ENCODE measurements at regions not wholly inside any gene's neighbourhood (a gene's known extent, or its start where the extent isn't known, plus 50 kb on each side); places are given as distances from the start of the nearest gene placed in this dataset.

GRCh38 chr6:44569931-44570385, 182.5 kb downstream of the CDC5L start:
- H3K4me3 ChIP-seq (ENCODE audit: low read depth, low read length), result no peak overlapping the region
- H3K79me1 ChIP-seq (ENCODE audit: low read length), result no peaks in the 10 kb centered on the region
- no peak overlapping the region for H2BK120ac ChIP-seq (ENCODE audit: insufficient read depth, low read length, poor library complexity)
- H3K36me3 ChIP-seq (ENCODE audit: control insufficient read depth in 1 of 2, insufficient read depth in 2 of 2, low read length in 2 of 2), result no peaks in the 10 kb centered on the region
- H4K8ac ChIP-seq (ENCODE audit: low read depth, low read length), result no peak overlapping the region
- peak in 1 of 2 donors; percentile 3 for DNase-seq
- no peak overlapping the region for H3K18ac ChIP-seq (ENCODE audit: low read length)
- WGBS (ENCODE audit: extremely low coverage, insufficient coverage, insufficient read length), result no CpG with 5 or more reads among the region's 7 CpGs
- H4K12ac ChIP-seq (ENCODE audit: low read depth, low read length), result no peak overlapping the region
- H3K27me3 ChIP-seq (ENCODE audit: insufficient read depth, low read length), result no peaks in the 10 kb centered on the region
- H3K4me2 ChIP-seq (ENCODE audit: low read length), result no peak overlapping the region
- no peaks in the 10 kb centered on the region for H3K4me1 ChIP-seq (ENCODE audit: control insufficient read depth in 1 of 2, insufficient read depth in 2 of 2, low read length in 2 of 2)
- no peak overlapping the region for H2BK12ac ChIP-seq (ENCODE audit: low read length)
- no peak overlapping the region for H3K23ac ChIP-seq (ENCODE audit: low read length)
- no peak overlapping the region for H2BK5ac ChIP-seq (ENCODE audit: low read depth, low read length, poor library complexity)
- H2AK5ac ChIP-seq (ENCODE audit: low read length), result no peak overlapping the region
- no peak overlapping the region for H3K9ac ChIP-seq (ENCODE audit: low read length)
- H4K91ac ChIP-seq (ENCODE audit: low read depth, low read length), result no peak overlapping the region
- H3K14ac ChIP-seq (ENCODE audit: low read length), result no peak overlapping the region
- H3K9me3 ChIP-seq (ENCODE audit: insufficient read depth, low read depth, low read length), result no peaks in the 10 kb centered on the region
- no peak overlapping the region for H3K27ac ChIP-seq (ENCODE audit: low read depth, low read length)
- no peak overlapping the region for H2AFZ ChIP-seq (ENCODE audit: insufficient read depth, low read length, poor library complexity)
- H3K79me2 ChIP-seq (ENCODE audit: control insufficient read depth, insufficient read depth, low read length, poor library complexity), result no peaks in the 10 kb centered on the region
- H3K4ac ChIP-seq (ENCODE audit: low read depth, low read length), result no peak overlapping the region

- Histone ChIP-seq H3K4me3 (ENCODE audit: low read depth, low read length) (no peak overlapping the region), H4K91ac (ENCODE audit: low read depth, low read length) (no peak overlapping the region), H3K18ac (ENCODE audit: low read length) (no peak overlapping the region), H2BK120ac (ENCODE audit: insufficient read depth, low read length, poor library complexity) (no peak overlapping the region), H2BK5ac (ENCODE audit: low read depth, low read length, poor library complexity) (no peak overlapping the region), H3K4ac (ENCODE audit: low read depth, low read length) (no peak overlapping the region), H4K8ac (ENCODE audit: low read depth, low read length) (no peak overlapping the region), H3K4me1 (ENCODE audit: control insufficient read depth in 1 of 2, insufficient read depth in 2 of 2, low read length in 2 of 2) (no peaks in the 10 kb centered on the region), H3K4me2 (ENCODE audit: low read length) (no peak overlapping the region), H4K12ac (ENCODE audit: low read depth, low read length) (no peak overlapping the region), H3K9me3 (ENCODE audit: insufficient read depth, low read depth, low read length) (no peaks in the 10 kb centered on the region), H3K79me2 (ENCODE audit: control insufficient read depth, insufficient read depth, low read length, poor library complexity) (no peaks in the 10 kb centered on the region), H3K27me3 (ENCODE audit: insufficient read depth, low read length) (no peaks in the 10 kb centered on the region), H3K36me3 (ENCODE audit: control insufficient read depth in 1 of 2, insufficient read depth in 2 of 2, low read length in 2 of 2) (no peaks in the 10 kb centered on the region), H3K27ac (ENCODE audit: low read depth, low read length) (no peak overlapping the region), H2BK12ac (ENCODE audit: low read length) (no peak overlapping the region), H3K9ac (ENCODE audit: low read length) (no peak overlapping the region), H2AK5ac (ENCODE audit: low read length) (no peak overlapping the region), H2AFZ (ENCODE audit: insufficient read depth, low read length, poor library complexity) (no peak overlapping the region), H3K14ac (ENCODE audit: low read length) (no peak overlapping the region), H3K79me1 (ENCODE audit: low read length) (no peaks in the 10 kb centered on the region), H3K23ac (ENCODE audit: low read length) (no peak overlapping the region)
- DNase-seq, result no peak
- no CpG with 5 or more reads among the region's 1 CpG for WGBS (ENCODE audit: extremely low coverage, insufficient coverage, insufficient read length)
These were observed 184.0 kb downstream of the CDC5L start for GRCh38 chr6:44571510-44571909.

GRCh38 chr6:44572346-44572745, 184.8 kb downstream of the CDC5L start:
- Histone ChIP-seq H3K4me3 (ENCODE audit: low read depth, low read length) (no peak overlapping the region), H2BK120ac (ENCODE audit: insufficient read depth, low read length, poor library complexity) (no peak overlapping the region)
- peak in 1 of 2 donors; percentile 10 for DNase-seq

GRCh38 chr6:44575644-44576043, 188.1 kb downstream of the CDC5L start:
- H3K4me1 ChIP-seq (ENCODE audit: control insufficient read depth in 1 of 2, insufficient read depth in 2 of 2, low read length in 2 of 2), result no peaks in the 10 kb centered on the region
- no peak overlapping the region for H3K23ac ChIP-seq (ENCODE audit: low read length)
- no peak overlapping the region for H3K4me3 ChIP-seq (ENCODE audit: low read depth, low read length)
- H2BK5ac ChIP-seq (ENCODE audit: low read depth, low read length, poor library complexity), result no peak overlapping the region
- H2BK120ac ChIP-seq (ENCODE audit: insufficient read depth, low read length, poor library complexity), result no peak overlapping the region
- no peak overlapping the region for H3K18ac ChIP-seq (ENCODE audit: low read length)
- no peak overlapping the region for H2BK12ac ChIP-seq (ENCODE audit: low read length)
- no peak overlapping the region for H4K12ac ChIP-seq (ENCODE audit: low read depth, low read length)
- no peak overlapping the region for H4K91ac ChIP-seq (ENCODE audit: low read depth, low read length)
- H3K9me3 ChIP-seq (ENCODE audit: insufficient read depth, low read depth, low read length), result no peaks in the 10 kb centered on the region
- no peak overlapping the region for H3K4me2 ChIP-seq (ENCODE audit: low read length)
- no peak overlapping the region for H4K8ac ChIP-seq (ENCODE audit: low read depth, low read length)
- no peaks in the 10 kb centered on the region for H3K79me2 ChIP-seq (ENCODE audit: control insufficient read depth, insufficient read depth, low read length, poor library complexity)
- H3K36me3 ChIP-seq (ENCODE audit: control insufficient read depth in 1 of 2, insufficient read depth in 2 of 2, low read length in 2 of 2), result no peaks in the 10 kb centered on the region
- no peaks in the 10 kb centered on the region for H3K27me3 ChIP-seq (ENCODE audit: insufficient read depth, low read length)
- H3K4ac ChIP-seq (ENCODE audit: low read depth, low read length), result no peak overlapping the region
- H3K79me1 ChIP-seq (ENCODE audit: low read length), result no peaks in the 10 kb centered on the region
- DNase-seq, result no peak
- H2AK5ac ChIP-seq (ENCODE audit: low read length), result no peak overlapping the region
- no peak overlapping the region for H3K14ac ChIP-seq (ENCODE audit: low read length)
- H3K27ac ChIP-seq (ENCODE audit: low read depth, low read length), result no peak overlapping the region
- H3K9ac ChIP-seq (ENCODE audit: low read length), result no peak overlapping the region
- no peak overlapping the region for H2AFZ ChIP-seq (ENCODE audit: insufficient read depth, low read length, poor library complexity)

More at GRCh38 chr6:44572346-44572745, 184.8 kb downstream of the CDC5L start:
- no peak overlapping the region for H3K27ac ChIP-seq (ENCODE audit: low read depth, low read length)
- no peaks in the 10 kb centered on the region for H3K4me1 ChIP-seq (ENCODE audit: control insufficient read depth in 1 of 2, insufficient read depth in 2 of 2, low read length in 2 of 2)
- no peak overlapping the region for H4K91ac ChIP-seq (ENCODE audit: low read depth, low read length)
- H3K9me3 ChIP-seq (ENCODE audit: insufficient read depth, low read depth, low read length), result no peaks in the 10 kb centered on the region
- no peaks in the 10 kb centered on the region for H3K79me1 ChIP-seq (ENCODE audit: low read length)
- no peak overlapping the region for H4K12ac ChIP-seq (ENCODE audit: low read depth, low read length)
- no peak overlapping the region for H2BK12ac ChIP-seq (ENCODE audit: low read length)
- H3K9ac ChIP-seq (ENCODE audit: low read length), result no peak overlapping the region
- H2AK5ac ChIP-seq (ENCODE audit: low read length), result no peak overlapping the region
- H3K27me3 ChIP-seq (ENCODE audit: insufficient read depth, low read length), result no peaks in the 10 kb centered on the region
- H4K8ac ChIP-seq (ENCODE audit: low read depth, low read length), result no peak overlapping the region
- no peak overlapping the region for H3K14ac ChIP-seq (ENCODE audit: low read length)
- H3K23ac ChIP-seq (ENCODE audit: low read length), result no peak overlapping the region
- H3K36me3 ChIP-seq (ENCODE audit: control insufficient read depth in 1 of 2, insufficient read depth in 2 of 2, low read length in 2 of 2), result no peaks in the 10 kb centered on the region
- no peak overlapping the region for H3K4ac ChIP-seq (ENCODE audit: low read depth, low read length)
- H2AFZ ChIP-seq (ENCODE audit: insufficient read depth, low read length, poor library complexity), result no peak overlapping the region
- no peaks in the 10 kb centered on the region for H3K79me2 ChIP-seq (ENCODE audit: control insufficient read depth, insufficient read depth, low read length, poor library complexity)
- no peak overlapping the region for H3K4me2 ChIP-seq (ENCODE audit: low read length)
- H3K18ac ChIP-seq (ENCODE audit: low read length), result no peak overlapping the region
- H2BK5ac ChIP-seq (ENCODE audit: low read depth, low read length, poor library complexity), result no peak overlapping the region

Data from trophoblast cell (in vitro differentiated cells and primary cell).